Lower leg skin (tissue), 3 donors: ENCODE measurements at regions not wholly inside any gene's neighbourhood (a gene's known extent, or its start where the extent isn't known, plus 50 kb on each side); places are given as distances from the start of the nearest gene placed in this dataset.

ENCODE experiments used
- POLR2A ChIP-seq, 2 donors: fragments of 450-650 bp; IDR thresholded peaks; one replicate each; pipeline ENCODE4 v1.6.1; 2016 to 2017; ENCODE audit warnings: antibody characterized with exemption in 2 of 2, mild to moderate bottlenecking in 1 of 2, moderate library complexity in 1 of 2
- TF ChIP-seq, protein P1 (sequence below), 3 donors: fragments of 450-650 bp; IDR thresholded peaks; one replicate each; pipeline ENCODE4 v1.5.1; 2016; ENCODE audit warnings: antibody characterized with exemption in 3 of 3, mild to moderate bottlenecking in 3 of 3, moderate library complexity in 2 of 3

DNA sequence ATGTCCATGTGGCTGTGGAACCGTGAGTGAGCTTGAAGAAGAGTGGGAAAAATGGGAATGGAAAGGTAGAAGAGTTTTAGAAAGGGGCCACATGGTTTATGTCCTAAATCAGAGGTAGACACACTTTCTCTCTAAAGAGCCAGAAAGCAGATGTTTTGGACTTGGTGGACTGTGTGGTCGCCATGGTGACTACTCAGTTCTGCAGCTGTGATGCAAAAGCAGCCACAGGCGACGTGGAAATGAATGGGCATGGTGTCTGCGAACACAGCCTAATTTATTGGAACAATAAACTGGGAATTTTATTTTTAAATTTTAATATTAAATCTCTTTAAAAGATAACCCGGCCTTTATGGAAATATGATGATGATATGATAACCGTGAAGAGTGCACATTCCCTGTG, 386.0 kb upstream of the FAT1 start:
- TF ChIP-seq, protein P1, sequence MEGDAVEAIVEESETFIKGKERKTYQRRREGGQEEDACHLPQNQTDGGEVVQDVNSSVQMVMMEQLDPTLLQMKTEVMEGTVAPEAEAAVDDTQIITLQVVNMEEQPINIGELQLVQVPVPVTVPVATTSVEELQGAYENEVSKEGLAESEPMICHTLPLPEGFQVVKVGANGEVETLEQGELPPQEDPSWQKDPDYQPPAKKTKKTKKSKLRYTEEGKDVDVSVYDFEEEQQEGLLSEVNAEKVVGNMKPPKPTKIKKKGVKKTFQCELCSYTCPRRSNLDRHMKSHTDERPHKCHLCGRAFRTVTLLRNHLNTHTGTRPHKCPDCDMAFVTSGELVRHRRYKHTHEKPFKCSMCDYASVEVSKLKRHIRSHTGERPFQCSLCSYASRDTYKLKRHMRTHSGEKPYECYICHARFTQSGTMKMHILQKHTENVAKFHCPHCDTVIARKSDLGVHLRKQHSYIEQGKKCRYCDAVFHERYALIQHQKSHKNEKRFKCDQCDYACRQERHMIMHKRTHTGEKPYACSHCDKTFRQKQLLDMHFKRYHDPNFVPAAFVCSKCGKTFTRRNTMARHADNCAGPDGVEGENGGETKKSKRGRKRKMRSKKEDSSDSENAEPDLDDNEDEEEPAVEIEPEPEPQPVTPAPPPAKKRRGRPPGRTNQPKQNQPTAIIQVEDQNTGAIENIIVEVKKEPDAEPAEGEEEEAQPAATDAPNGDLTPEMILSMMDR (IDR thresholded peaks at IDR 0.05): no peak
- TF ChIP-seq POLR2A (IDR thresholded peaks at IDR 0.05): no peak
